Stimulated activated CD8-positive, alpha-beta memory T cell treated with anti-CD3 and anti-CD28 coated beads, Interleukin-12 subunit alpha, Interleukin-12 subunit beta, amount 100 ng/mL, for 1 hour (primary cell): ENCODE measurements at regions not wholly inside any gene's neighbourhood (a gene's known extent, or its start where the extent isn't known, plus 50 kb on each side); places are given as distances from the start of the nearest gene placed in this dataset.
"Not testable (repeated sequence)": the region's sequence is repeated elsewhere in the genome, so short reads cannot be mapped to it uniquely, and the experiment has no call there.

Experiments
- DNase-seq: peaks from one replicate; pipeline ENCODE4 v3.0.0-alpha.2; 2020; ENCODE audit warnings: low read depth

GRCh38 chr10:130660266-130660665 lies 524.1 kb downstream of the GLRX3 start:
- no peak for DNase-seq

DNA sequence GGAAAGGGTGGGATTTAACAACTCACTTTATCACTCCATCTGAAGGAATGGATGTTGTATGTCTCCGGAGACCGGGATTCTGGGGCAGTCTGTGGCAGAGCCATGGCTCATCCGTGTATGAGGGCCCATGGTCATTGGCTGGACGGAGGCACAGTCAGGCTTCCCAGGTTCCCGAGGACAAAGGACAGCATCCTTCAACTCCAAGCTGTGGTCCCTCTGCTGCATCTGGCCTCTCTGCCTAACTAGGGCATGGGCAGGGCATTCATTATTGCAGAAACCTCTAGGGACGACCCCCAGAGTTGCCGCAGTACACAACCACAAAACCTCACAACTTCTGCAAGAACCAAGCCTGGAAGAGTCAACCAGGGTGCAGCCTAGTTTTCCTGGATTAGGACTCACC lies 525.2 kb downstream of the GLRX3 start:
- DNase-seq: no peak

GRCh38 chr10:130662775-130663174 lies 526.6 kb downstream of the GLRX3 start:
- no peak for DNase-seq

- no peak for DNase-seq
Measured at GRCh38 chr10:130664526-130664925, 528.3 kb downstream of the GLRX3 start.

DNA sequence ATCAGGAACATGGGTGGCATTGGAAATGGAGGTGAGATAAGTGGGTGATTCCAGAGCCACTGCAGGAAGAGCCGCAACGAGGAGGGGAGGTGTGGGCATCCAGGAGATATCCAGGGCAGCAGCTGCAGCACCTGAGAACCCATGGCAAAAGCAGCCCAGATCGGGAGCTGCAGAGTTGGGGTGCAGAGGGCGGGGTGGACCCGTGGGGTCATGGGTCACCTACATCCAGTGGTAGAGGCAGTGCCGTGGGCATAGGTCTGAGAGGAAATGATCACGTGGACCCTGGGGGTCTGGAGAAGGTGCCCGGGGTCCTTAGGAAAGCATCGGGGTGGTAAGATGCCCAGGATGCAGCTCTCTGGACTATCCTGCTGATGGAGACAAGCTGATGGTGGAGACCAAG lies 530.0 kb downstream of the GLRX3 start:
- DNase-seq: no peak

- DNase-seq: no peak
Measured at GRCh38 chr10:130686689-130687300, 550.6 kb downstream of the GLRX3 start.

DNA sequence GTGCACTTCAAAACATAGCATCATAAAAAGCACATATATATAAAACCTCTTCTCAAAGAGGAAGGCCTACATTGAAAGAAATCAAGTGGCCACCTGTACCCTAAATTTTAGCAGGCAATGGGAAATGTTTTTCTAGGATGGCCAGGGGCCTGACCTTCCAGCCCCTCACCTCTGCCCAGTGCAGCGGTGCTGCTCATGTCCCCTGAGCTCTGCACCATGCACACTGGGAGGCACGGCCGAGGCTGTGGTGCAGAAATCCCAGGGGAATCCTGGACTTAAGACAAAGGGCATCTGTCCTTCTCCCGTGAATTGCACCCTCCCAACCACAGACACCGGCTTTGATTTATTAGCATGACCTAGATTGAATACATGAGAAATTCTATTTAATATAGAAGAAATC lies 551.4 kb downstream of the GLRX3 start:
- DNase-seq: no peak

- no peak for DNase-seq
Measured at GRCh38 chr10:130689743-130690626, 553.8 kb downstream of the GLRX3 start.

- DNase-seq: no peak
Measured at GRCh38 chr10:130691776-130692175, 555.6 kb downstream of the GLRX3 start.

DNA sequence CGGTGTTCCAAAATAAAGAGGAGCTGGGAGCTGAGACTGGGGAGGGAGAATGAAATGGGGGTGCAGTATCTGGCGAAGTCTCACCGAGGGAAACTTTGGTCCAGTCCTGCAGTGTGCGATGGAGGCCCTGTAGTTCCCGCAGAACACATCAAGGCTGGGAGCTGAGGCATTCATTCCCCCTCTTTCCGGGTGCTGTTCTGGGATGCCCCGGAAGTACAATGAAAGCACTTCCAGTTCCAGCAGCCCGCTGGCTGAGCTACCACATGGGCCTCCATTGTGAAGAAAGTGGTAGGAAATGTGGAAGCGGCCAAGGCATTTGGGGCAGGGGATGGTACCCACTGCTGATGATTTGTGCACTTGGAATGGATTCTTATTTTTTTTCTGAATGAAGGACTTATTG lies 560.7 kb downstream of the GLRX3 start:
- no peak for DNase-seq

GRCh38 chr10:130707389-130707979 lies 571.3 kb downstream of the GLRX3 start:
- DNase-seq: no peak

DNA sequence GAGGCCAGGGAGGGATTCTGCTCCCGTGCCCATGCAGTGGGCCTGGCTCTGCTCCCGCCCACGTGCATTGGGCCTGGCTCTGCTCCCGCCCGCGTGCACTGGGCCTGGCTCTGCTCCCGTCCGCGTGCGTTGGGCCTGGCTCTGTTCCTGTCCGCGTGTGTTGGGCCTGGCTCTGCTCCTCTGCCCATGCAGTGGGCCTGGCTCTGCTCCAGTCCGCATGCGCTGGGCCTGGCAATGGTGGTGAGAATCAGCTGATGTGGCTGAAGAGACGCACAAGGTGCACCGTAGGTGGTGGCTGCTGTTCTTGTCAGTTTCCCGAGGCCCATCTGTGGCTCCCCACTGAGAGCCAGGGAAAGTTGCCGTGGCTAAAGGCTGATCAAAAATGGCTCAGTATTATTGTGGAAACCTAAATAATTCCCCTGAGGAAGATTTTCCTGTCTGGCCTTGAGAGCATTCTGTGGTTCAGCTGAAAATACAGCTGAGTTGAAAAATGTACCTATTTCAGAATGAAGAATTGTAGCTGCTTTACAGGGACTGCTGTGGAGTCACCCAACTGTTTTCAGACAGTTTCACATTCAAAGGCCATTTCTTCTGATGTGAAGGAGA lies 572.4 kb downstream of the GLRX3 start:
- DNase-seq: no peak

DNA sequence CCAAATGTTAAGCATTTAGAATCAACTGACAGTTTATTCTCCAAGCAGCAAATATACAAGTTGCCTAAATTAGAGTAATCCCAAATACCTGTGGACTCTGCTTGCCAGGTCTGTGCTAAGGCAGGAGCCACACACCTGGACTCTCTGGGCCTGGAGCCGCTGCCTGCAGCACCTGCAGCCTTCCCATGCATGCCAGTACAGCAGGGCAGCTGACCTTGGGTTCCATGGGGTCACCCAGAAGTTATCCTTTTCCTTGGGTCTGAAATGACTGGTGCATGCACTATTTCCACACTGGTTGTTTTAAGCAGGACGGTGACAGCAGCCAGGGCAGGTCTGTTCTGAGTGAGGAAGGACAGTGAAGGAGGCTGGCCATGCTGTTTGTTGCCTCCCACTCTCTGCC lies 573.2 kb downstream of the GLRX3 start:
- no peak for DNase-seq

GRCh38 chr10:130711072-130711471 lies 574.9 kb downstream of the GLRX3 start:
- DNase-seq: no peak

- DNase-seq: no peak
Measured at GRCh38 chr10:130713135-130713534, 576.9 kb downstream of the GLRX3 start.

GRCh38 chr10:130713731-130714130 lies 577.5 kb downstream of the GLRX3 start:
- no peak for DNase-seq

DNA sequence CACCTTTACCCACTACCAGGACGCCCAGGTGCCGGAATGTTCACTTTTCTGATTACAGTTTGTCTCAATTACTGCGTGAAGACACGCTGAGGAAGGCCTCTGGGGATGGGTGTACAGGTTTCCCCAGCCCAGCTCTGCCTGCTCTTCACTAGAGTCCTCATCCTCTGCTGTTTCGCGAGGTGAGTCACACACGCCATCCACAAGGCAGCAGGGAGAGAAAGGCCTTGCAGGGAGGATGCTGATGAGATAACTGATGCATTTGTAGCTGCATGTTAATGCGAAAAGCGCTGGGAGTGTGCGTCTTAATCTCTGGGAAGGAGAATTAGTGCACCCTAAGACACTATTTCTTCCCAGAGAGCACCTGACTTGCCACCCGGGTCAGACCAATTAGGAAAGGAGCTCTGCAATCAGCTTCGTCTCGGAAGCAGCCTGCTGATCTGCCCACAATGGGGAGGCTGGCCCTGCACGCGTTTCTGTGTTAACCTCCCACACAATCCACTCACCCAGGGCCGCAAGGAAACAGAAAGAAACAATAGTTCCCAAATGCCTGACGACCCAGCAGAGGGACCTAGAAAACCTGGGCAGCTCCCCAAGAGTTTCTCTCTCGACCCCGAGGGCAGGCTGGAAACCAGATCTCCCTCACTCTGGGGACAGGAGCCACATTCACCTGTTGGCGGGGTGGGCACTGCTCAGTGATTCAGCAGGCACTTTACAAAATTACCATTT lies 578.7 kb downstream of the GLRX3 start:
- DNase-seq: no peak

DNA sequence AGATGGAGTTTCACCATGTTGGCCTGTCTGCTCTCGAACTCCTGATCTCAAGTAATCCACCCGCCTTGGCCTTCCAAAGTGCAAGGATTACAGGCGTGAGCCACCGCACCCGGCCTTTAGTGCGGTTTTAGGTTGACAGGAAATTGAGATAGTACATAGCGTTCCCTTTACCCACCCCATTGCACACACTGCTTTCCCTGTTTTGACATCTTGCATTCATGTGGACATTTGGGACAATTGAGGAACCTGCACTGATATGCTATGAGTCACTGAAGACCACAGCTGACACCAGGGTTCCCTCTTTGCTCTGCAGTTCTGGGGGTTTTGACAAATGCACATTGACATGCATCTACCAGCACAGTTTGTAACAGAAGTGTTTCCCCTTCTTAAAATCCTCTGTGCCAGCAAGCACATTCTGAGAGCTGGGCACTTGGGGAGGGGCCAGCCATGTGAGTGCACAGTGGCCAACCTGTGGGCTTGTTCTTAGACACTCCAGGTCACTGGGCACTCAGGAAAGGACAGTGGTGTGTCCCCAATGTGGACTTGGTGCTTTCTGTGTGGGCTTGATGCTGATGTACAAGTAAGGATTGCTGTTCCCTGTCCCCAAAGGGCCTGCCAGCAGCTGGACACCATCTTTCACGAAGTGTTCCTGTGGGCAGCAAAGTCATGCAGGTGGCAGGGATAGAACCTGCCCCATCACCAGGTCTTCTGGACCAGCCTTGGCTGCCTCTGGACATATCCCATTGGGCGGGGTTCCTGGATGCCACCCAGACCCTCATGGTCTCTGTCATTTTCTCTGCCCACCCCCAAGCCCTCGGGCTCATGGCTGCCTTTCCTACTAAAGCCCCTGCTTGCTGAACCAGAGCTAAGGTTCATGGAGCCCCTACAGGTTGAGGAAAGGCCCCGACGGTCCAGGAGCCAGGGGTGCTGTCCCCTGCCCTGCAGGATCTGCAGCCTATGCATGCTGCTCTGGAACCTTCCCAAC lies 579.8 kb downstream of the GLRX3 start:
- no peak for DNase-seq

GRCh38 chr10:130717083-130717482 lies 580.9 kb downstream of the GLRX3 start:
- DNase-seq: no peak

DNA sequence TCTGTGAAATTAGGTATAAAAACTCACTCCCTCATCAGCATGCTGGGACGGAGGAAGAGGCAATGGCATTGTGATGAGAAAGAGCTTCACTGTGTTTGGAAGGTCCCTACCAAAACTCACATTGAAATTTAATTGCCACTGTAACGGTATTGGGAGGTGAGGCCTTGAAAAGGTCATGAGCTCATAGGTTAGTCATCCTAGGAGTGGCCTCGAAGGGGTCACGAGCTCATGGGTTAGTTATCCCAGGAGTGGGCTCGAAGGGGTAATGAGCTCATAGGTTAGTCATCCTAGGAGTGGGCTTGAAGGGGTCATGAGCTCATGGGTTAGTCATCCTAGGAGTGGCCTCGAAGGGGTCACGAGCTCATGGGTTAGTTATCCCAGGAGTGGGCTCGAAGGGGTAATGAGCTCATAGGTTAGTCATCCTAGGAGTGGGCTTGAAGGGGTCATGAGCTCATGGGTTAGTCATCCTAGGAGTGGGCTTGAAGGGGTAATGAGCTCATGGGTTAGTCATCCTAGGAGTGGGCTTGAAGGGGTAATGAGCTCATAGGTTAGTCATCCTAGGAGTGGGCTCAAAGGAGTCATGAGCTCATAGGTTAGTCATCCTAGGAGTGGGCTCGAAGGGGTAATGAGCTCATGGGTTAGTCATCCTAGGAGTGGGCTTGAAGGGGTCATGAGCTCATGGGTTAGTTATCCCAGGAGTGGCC lies 582.7 kb downstream of the GLRX3 start:
- not testable (repeated sequence) for DNase-seq

DNA sequence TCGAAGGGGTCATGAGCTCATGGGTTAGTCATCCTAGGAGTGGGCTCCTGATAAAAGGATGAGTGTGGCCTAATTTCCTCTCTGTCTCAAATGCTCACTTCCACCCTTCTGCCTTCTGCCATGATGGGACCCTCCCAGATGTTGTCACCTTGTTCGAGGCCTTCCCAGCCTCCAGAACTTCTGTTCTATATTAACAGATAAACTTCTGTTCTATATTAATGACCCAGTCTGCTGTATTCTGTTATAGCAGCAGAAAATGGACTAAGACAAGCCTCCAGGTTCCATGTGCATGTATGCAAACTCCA lies 583.2 kb downstream of the GLRX3 start:
- DNase-seq: no peak
